Ascending aorta (tissue), 2 donors: ENCODE measurements at regions not wholly inside any gene's neighbourhood (a gene's known extent, or its start where the extent isn't known, plus 50 kb on each side); places are given as distances from the start of the nearest gene placed in this dataset.

ENCODE experiments used
- DNase-seq, 2 donors: peaks; one replicate each; pipeline ENCODE4 v3.0.0-alpha.2; 2019; ENCODE audit warnings: low spot score in 2 of 2
- H3K27ac ChIP-seq, 2 donors: fragments of 200-600 bp; sonication (generic); one replicate each; pipeline ENCODE4 v1.5.1; 2016 to 2017; ENCODE audit warnings: mild to moderate bottlenecking in 1 of 2
- H3K27me3 ChIP-seq: fragments of 200-600 bp; sonication (generic); one replicate; pipeline ENCODE4 v1.5.1; 2017
- H3K36me3 ChIP-seq, 2 donors: fragments of 200-600 bp; sonication (generic); one replicate each; pipeline ENCODE4 v1.5.1; 2016
- H3K4me1 ChIP-seq, 2 donors: fragments of 200-600 bp; sonication (generic); one replicate each; pipeline ENCODE4 v1.5.1; 2016 to 2017; ENCODE audit warnings: mild to moderate bottlenecking in 1 of 2
- H3K4me3 ChIP-seq, 2 donors: fragments of 200-600 bp; sonication (generic); one replicate each; pipeline ENCODE4 v1.5.1; 2016 to 2017; ENCODE audit warnings: mild to moderate bottlenecking in 1 of 2
- H3K9me3 ChIP-seq, 2 donors: fragments of 200-600 bp; sonication (generic); one replicate each; pipeline ENCODE4 v1.5.1; 2016
- intact Hi-C: fragments of 100-400 bp; cut with DNase I; formaldehyde crosslinking; loops from one replicate; pipeline ENCODE4 v1.15.1; 2023
- TF ChIP-seq, protein P1 (sequence below), 3 experiments: fragments of 200-600 bp in 2 of 3; fragments of 450-650 bp in 1 of 3; sonication (generic) in 2 of 3; IDR thresholded peaks; one replicate each; pipeline ENCODE4 v1.5.1; 2016 to 2019; ENCODE audit warnings: antibody characterized with exemption in 3 of 3, mild to moderate bottlenecking in 1 of 3, moderate library complexity in 1 of 3

DNA sequence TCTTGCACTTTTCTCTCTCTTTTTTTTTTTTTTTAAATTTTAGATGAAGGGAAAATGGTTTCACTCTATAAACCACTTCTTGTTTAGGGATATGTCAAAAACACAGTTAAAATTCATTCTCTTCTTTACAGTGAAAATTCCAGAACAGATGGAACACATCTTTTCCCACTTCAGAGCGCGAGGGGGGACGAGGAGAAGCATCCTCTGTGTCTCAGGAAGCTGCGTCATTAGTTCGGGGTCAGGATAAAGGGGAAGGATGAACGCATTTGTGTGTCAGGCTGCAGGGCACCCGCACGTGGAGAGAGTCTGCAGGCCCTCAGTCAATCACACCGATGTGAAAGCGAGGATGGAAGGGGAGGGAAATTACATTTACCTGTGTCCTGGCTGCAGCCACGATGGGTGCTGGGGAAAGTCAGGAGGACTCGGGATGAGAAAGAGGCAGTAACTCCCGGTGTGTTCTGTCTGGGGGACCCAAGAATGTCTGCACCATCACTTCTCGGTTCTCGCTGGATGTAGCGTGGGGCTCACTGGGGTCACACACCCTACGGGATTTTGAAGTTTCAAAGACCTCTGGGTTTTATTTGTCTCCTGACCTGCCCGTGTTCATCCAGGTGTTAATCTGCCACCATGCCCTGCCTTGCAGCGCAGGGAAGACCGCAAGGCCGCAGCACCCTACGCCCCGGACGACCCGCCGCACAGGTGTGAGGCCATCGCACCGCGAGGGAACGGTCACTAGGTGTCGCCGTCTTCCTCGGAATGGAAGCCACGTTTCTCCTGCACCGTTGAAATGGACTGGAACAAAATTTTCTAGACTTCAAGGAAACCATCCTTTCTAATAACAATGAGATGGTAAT lies 66.7 kb upstream of the PITRM1 start:
- TF ChIP-seq, protein P1, sequence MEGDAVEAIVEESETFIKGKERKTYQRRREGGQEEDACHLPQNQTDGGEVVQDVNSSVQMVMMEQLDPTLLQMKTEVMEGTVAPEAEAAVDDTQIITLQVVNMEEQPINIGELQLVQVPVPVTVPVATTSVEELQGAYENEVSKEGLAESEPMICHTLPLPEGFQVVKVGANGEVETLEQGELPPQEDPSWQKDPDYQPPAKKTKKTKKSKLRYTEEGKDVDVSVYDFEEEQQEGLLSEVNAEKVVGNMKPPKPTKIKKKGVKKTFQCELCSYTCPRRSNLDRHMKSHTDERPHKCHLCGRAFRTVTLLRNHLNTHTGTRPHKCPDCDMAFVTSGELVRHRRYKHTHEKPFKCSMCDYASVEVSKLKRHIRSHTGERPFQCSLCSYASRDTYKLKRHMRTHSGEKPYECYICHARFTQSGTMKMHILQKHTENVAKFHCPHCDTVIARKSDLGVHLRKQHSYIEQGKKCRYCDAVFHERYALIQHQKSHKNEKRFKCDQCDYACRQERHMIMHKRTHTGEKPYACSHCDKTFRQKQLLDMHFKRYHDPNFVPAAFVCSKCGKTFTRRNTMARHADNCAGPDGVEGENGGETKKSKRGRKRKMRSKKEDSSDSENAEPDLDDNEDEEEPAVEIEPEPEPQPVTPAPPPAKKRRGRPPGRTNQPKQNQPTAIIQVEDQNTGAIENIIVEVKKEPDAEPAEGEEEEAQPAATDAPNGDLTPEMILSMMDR (IDR thresholded peaks at IDR 0.05): peak; percentile 89 to 97 (median 90)
- Histone ChIP-seq H3K27me3 (no peaks in the 10 kb centered on the region), H3K36me3 (no peaks in the 10 kb centered on the region), H3K4me1 (peaks cover 0 to 6% of the 10 kb centered on the region in 2 donors), H3K9me3 (no peaks in the 10 kb centered on the region), H3K4me3 (no peak overlapping the region), H3K27ac (peak overlapping the region in 1 of 2 donors; percentile 54)
- intact Hi-C loops: loop anchor here (5.0 to 10.0 kb wide), 4 partner anchors 213 to 1106 kb away; no protein-coding TSS in a partner anchor
- DNase-seq: peak in 1 of 2 donors; percentile 83

DNA sequence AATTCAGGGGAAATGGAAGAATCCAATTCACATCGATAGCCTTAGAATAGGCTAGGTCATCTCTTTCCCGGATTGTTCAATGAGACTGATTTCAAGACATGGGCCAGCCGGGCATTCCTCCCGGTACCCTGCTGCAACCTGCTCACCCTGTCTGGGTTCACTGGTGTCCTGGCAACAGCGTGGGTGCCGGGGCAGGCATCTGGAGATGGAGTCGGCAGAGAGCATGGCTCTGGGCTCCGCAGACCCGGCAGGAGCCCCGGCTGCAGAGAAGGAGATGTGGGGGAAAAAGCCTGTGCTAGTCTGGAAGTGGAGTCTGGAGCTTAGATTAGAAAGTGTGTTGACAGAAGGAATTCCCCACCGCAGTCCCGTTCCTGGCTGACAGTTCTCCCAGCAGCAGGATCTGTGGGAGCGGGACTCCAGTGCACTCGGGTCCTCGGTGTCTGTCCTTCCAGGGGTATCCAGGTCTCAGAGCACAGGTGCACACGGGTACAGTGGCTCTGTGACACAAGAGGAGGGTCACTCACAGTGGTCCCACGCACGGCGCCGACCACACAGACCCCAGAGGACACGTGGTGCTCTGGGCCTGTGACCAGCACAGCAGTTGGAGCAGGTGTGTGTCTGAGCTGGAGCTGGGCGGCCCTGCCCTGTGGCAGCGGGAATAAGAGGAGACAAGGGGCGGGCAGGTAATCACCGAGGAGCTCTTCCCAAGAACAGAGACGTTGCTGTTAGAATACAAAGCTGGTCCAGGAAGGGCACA lies 65.7 kb upstream of the PITRM1 start:
- Histone ChIP-seq H3K4me1 (peaks cover 0 to 6% of the 10 kb centered on the region in 2 donors), H3K4me3 (no peak overlapping the region), H3K36me3 (no peaks in the 10 kb centered on the region), H3K27me3 (no peaks in the 10 kb centered on the region), H3K27ac (peak overlapping the region in 1 of 2 donors; percentile 21), H3K9me3 (no peaks in the 10 kb centered on the region)
- intact Hi-C loops: loop anchor here (5.0 to 10.0 kb wide), 4 partner anchors 214 to 1107 kb away; no protein-coding TSS in a partner anchor
- TF ChIP-seq, protein P1 (IDR thresholded peaks at IDR 0.05): no peak
- no peak for DNase-seq

DNA sequence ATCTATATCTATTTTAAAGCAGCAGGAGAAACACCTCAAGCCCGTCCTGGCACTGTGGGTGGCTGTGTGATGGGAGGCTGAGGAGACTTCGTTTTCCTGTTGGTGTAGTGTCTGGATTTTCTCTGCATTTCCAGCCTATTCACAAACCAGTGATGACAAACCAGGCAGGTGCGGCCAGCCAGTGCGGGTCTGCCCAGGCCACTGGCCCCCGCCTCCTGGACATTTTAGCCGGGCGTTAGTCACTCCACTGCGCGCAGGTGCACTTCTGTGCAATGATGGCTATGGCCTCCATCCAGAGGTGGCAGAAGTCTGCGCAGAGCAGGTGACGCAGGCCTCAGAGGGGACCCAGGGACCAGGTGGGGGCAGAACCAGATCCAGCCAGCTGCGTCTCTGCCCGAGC lies 64.9 kb upstream of the PITRM1 start:
- peaks cover 0 to 6% of the 10 kb centered on the region in 2 donors for H3K4me1 ChIP-seq
- H3K27ac ChIP-seq: no peak overlapping the region
- H3K4me3 ChIP-seq: no peak overlapping the region
- no peaks in the 10 kb centered on the region for H3K36me3 ChIP-seq
- TF ChIP-seq, protein P1 (IDR thresholded peaks at IDR 0.05): no peak
- no peaks in the 10 kb centered on the region for H3K9me3 ChIP-seq
- no peaks in the 10 kb centered on the region for H3K27me3 ChIP-seq
- intact Hi-C loops: loop anchor here (5.0 to 10.0 kb wide), 4 partner anchors 215 to 1107 kb away; no protein-coding TSS in a partner anchor
- no peak for DNase-seq

DNA sequence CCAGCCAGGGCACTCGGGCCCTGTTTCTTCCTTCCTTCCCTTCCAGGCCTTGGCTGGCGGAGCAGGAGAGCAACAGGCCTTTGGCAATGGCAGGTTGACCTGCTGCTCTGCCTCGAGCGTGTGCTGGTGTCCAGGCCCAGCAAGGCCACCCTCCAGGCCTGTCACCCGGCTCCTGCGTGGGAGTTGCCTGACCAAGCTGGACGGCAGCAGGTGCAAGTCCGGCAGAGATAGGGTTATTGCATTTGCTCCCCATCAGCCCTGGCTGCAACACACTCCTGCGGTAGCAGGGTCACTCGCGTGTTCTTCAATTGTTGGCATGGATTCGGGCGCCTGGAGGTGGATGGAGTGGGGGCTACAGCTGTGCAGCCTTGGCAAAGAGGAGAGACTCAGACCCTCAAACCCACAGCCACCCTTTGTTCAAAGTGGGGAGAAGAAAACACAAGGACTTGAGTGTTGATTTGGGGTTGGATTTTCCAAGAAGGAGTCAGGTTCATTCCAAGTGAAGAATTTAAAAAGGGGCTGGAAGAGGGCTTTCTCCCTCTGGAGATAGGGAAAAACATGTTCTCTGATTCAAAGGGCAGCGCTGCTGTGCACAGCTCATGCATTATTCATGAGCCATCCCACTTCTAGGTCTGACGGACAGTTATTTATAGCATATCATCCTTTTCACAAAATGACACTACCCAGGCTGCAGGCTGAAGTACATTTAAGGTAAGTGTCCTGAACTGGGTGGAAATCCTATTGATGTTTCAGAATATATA lies 64.2 kb upstream of the PITRM1 start:
- H3K27me3 ChIP-seq: no peaks in the 10 kb centered on the region
- intact Hi-C loops: loop anchor here (5.0 to 10.0 kb wide), 4 partner anchors 215 to 1108 kb away; no protein-coding TSS in a partner anchor
- no peaks in the 10 kb centered on the region for H3K36me3 ChIP-seq
- DNase-seq: no peak
- TF ChIP-seq, protein P1 (IDR thresholded peaks at IDR 0.05): no peak
- H3K9me3 ChIP-seq: no peaks in the 10 kb centered on the region
- H3K4me3 ChIP-seq: no peak overlapping the region
- peaks cover 0 to 10% of the 10 kb centered on the region in 2 donors for H3K4me1 ChIP-seq
- H3K27ac ChIP-seq: no peak overlapping the region

DNA sequence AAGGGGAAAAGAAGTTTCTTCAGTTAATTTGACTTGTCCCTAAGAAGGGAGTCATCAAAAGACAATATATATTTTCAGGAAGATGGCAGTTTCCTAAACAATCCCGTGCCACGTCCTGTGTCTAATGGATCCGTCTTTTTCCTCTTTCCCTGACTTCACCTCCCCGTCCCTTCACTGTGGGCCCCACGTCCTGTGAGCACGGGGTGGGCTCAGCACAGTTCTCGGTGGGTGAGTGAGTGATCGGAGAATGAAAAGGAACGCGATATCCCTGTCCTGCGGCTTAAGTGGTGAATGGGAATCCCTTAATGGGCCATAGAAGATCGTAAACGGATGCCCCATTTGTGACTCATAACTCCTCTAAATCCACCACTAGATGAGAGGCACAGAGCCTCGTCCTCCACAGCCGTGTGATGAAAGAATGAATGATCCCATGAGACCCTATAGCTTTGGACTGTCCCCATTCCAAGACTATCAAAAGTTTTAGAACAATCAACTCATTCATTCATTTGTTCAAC lies 63.5 kb upstream of the PITRM1 start:
- Histone ChIP-seq H3K9me3 (no peaks in the 10 kb centered on the region), H3K4me3 (no peak overlapping the region), H3K4me1 (peaks cover 0 to 16% of the 10 kb centered on the region in 2 donors), H3K27me3 (no peaks in the 10 kb centered on the region), H3K36me3 (no peaks in the 10 kb centered on the region), H3K27ac (no peak overlapping the region)
- DNase-seq: no peak
- intact Hi-C loops: loop anchor here (5.0 to 10.0 kb wide), 4 partner anchors 216 to 1109 kb away; no protein-coding TSS in a partner anchor
- TF ChIP-seq, protein P1 (IDR thresholded peaks at IDR 0.05): no peak
